ENCODE measurements at regions not wholly inside any gene's neighbourhood (a gene's known extent, or its start where the extent isn't known, plus 50 kb on each side); places are given as distances from the start of the nearest gene placed in this dataset.
"Not testable (repeated sequence)": the region's sequence is repeated elsewhere in the genome, so short reads cannot be mapped to it uniquely, and the experiment has no call there.

GRCh38 chr6:12548526-12548925 is 168.0 kb upstream of the PHACTR1 start:
- DNase-seq (ENCODE audit: low spot score): no peak

- DNase-seq (ENCODE audit: low spot score): not testable (repeated sequence)
Observed at GRCh38 chr6:12549445-12549844, 167.1 kb upstream of the PHACTR1 start.

GRCh38 chr6:12554820-12555219 is 161.7 kb upstream of the PHACTR1 start:
- DNase-seq (ENCODE audit: low spot score): not testable (repeated sequence)

GRCh38 chr6:12555267-12555666 is 161.3 kb upstream of the PHACTR1 start:
- no peak for DNase-seq (ENCODE audit: low spot score)

DNA sequence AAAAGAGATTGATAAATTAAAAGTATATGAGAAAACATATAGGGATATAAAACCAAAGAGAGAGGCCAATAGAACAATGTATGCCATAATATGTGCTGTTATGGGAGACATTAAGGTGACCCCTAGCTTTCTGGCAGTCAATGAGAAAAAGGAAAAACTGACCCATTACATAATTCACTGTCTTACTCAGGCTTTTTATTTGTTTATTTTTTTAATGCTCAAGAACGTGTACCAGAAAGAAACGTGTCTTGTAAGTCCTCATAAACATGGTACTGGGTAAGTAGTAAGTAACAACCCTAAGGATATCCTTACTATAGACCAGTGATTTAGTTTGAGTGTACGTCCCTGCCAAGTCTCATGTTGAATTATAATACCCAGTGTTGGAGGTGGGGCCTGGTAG is 160.8 kb upstream of the PHACTR1 start:
- DNase-seq (ENCODE audit: low spot score): no peak

DNA sequence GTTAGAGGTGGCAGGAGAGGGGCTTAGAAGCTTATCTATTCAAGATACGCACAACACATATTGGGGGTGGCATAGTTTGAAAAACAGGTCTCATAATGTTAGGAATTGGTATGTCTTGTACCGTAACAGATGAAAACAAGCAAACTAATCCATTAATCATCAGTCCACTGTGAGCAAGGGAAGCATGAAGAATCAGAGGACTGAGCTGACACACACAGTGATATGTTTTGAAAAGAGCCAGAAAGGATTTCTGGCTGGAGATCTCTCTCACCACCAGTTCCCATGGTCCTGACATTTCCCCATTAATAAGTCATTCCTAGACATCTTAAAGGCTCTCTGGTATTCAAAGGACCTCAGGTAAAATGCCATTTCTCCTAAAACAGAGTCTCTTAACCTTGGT is 158.8 kb upstream of the PHACTR1 start:
- no peak for DNase-seq (ENCODE audit: low spot score)

- DNase-seq (ENCODE audit: low spot score): no peak
Observed at GRCh38 chr6:12560315-12560714, 156.3 kb upstream of the PHACTR1 start.

DNA sequence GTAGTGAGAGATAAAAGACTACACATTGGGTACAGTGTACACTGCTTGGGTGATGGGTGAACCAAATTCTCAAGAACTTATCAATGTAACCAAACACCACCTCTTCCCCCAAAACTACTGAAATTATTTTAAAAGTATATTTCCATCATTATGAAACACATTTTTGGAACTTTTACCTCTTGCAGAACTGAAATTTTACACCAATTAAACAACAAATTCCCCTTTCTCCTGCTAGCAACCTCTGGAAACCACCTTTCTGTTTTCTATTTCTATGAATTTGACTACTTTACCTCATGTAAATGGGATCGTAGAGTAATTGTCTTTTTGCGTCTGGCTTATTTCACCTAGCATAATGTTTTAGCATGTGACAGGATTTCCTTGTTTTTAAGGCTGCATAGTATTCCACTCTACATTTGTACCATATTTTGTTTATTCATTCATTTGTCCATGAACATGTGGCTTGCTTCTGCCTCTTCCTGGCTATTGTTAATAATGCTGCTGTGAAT is 149.9 kb upstream of the PHACTR1 start:
- no peak for DNase-seq (ENCODE audit: low spot score)

GRCh38 chr6:12567682-12568081 is 148.9 kb upstream of the PHACTR1 start:
- no peak for DNase-seq (ENCODE audit: low spot score)

GRCh38 chr6:12569646-12570045 is 146.9 kb upstream of the PHACTR1 start:
- no peak for DNase-seq (ENCODE audit: low spot score)

DNA sequence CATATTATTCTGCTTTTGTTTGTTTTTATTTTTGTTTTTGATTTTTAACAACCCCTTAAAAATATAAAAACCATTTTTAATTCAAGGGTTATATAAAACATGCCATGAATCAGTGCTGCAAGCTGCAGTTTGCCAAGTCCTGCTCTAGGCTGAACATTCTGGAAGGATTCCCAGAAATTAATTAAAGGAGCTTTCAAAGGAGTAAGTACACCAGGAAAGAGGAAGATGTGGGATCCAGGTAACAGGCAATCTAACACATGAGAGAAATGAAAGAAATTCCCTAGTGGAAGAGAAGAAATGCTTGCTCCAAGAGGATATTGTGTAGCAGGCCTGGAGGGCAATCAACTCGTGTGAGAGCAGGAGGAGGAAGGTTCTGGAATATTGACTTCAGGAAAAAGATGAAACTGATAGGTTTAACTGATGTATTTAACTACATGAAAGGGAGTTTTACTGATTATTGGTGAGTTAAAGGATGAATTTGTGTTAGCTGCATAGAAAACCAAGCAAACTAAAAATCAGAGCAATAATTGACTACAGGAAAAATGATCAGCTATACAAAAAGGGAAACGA is 146.0 kb upstream of the PHACTR1 start:
- no peak for DNase-seq (ENCODE audit: low spot score)

GRCh38 chr6:12572896-12573827 is 143.4 kb upstream of the PHACTR1 start:
- DNase-seq (ENCODE audit: low spot score): no peak

DNA sequence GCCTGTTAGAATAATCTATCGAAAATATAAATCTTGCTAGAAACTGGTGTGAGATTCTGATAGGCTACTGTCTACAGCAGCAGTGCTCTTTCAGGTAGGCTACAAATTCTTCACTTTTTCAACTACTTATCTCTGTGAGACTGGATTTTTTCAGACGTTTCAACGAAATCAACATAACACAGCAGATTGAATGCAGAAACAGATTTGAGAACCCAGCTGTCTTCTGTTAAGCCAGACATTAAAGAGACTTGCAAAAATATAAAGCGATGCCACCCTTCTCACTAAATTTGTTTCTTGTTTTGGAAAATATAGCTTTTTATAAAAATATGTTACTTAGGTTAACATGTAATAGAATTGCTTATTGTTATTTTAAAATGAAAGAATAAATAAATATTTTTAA is 140.6 kb upstream of the PHACTR1 start:
- DNase-seq (ENCODE audit: low spot score): no peak

DNA sequence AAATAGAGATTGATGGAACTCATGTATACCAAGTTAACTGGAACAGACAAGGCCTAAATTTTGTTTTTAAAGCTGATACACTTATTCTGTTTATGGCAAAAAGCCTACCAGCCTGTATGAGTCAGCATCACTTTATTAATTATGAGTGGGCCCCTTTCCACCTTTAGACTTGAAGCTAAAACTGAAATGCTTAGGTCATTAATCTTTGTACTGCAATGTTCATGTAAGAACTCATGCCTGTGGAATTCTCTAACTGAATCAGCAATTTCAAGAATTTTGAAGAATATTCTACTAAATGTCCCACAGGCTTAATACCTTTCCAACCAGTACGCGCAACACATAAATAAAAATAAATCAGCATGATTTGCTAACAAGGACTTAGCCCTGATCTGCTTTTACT is 140.2 kb upstream of the PHACTR1 start:
- no peak for DNase-seq (ENCODE audit: low spot score)

DNA sequence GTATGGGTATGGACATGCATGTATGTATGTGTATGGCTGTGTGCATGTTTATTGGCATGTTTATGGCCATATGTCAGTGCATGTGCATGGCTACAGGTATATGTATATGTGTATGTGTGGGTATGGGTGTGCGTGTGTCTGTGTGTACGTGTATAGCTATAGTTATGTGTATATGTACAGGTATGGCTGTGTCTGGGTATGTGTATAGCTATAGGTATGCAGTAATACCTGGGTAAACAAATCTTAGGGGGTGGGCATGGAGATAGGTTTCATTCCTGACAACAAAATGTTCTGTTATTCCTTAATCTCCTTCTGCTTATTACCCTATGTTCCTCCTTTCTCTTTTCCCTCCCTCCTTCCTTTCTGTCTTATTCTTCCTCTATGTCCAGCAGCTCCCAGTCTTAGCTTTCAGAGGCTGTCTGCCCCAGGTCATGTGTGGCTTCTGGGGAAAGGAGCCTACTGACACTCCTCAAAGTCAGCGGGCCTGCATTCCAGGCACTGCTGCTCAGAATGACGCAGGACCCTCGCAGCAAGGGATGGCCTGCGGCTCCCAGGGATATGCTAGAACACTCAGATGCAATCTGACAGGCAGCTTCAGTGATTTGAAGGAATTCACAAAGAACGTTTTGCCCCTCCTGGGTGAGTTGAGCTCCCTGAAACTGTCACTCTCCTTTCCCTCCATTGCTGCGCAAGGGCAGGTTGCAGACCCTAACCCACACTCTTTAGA is 139.3 kb upstream of the PHACTR1 start:
- DNase-seq (ENCODE audit: low spot score): no peak

DNA sequence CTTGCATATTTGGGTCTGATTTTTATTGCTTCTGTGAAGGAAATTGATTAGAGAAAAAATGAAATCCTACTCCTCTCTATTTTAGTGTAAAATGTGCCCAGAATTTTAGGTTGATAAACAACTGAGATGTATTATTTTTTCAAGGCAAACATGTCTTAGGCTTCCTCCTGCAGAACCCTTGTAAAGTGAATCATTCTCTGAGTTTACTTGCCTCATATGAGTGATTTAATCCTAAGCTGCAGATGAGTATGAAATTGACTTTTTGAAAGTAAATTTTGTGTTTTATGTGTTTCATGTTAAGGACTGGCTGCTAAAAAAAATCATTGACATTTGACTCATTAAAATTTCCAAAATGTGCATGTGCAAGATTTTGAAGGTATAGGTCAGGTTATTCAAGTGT is 138.5 kb upstream of the PHACTR1 start:
- DNase-seq (ENCODE audit: low spot score): no peak

GRCh38 chr6:12578751-12579150 is 137.8 kb upstream of the PHACTR1 start:
- DNase-seq (ENCODE audit: low spot score): no peak

GRCh38 chr6:12580290-12580689 is 136.3 kb upstream of the PHACTR1 start:
- no peak for DNase-seq (ENCODE audit: low spot score)

DNA sequence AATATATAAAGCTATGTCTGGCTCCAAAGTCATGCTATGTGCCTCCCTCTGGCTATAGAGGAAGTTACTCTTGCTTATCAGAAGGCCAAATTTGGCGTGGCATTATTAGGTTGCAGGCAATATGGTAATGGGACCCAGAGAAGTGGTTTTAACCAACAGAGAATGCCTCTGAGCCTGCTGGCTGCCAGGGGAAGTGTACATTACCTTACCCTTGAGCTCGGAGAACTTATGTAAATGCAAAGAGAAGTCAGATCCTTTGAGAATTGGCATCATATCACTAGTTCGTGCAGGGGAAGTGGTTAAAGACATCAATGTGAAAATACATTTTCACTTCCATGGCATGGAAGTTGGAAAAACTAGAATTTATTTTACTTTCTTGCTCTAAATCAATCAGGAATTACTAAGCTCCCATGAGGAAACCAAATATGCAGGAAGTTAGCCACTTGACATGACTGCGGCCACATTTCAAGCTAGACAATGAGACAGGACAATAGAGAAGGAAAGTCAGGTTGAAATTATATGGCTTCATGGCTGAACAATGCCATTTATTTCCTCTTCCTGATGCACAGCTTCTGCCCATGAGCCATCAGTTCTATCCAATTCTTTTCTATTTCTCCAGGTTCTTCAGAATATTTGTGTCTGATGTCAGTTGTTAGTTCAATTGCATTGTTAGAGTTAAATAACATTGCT is 134.0 kb upstream of the PHACTR1 start:
- DNase-seq (ENCODE audit: low spot score): no peak

DNA sequence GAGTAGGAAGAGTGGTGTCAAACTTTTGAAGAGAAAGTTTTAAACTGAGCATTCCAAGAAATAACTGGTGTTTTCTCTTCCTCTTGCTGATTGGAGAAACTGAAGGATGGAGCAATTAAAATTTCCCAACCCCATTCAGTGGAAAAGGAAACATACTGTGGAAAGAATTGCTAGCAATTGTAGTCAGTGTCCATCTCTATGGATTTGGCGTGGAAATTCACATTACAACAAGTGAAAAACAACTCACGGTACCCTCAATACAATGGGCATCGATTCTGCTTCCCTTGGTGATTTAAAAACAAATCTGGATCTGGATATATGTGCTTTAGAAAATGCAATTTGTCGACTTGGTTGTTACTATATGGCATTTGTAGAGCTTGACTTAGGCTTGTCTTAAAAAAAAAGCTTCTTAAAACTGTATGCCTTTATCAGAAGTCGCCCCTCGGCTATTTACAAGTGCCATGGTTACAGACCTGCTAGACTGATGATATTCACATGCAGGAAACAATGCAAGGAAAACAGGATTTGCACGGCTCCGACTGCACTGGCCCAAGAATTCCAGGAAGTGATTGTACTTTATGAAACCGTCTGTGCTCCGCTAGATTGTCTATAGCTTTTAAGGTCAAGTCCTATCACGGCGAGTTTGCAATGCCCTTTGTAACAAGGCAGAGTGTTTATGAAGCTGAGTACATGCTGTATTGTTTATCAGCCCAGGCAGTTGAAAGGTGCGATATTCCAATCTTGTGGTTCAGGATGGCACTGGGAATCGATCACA is 131.7 kb upstream of the PHACTR1 start:
- no peak for DNase-seq (ENCODE audit: low spot score)

GRCh38 chr6:12585497-12585958 is 131.0 kb upstream of the PHACTR1 start:
- no peak for DNase-seq (ENCODE audit: low spot score)
